Midbrain (tissue), 1 donor: ENCODE measurements at regions not wholly inside any gene's neighbourhood (a gene's known extent, or its start where the extent isn't known, plus 50 kb on each side); places are given as distances from the start of the nearest gene placed in this dataset.
"Not testable (repeated sequence)": the region's sequence is repeated elsewhere in the genome, so short reads cannot be mapped to it uniquely, and the experiment has no call there.

Source experiments
- DNase-seq: peaks from one replicate; lab custom pipeline; 2025; lab: John Stamatoyannopoulos, UW

DNA sequence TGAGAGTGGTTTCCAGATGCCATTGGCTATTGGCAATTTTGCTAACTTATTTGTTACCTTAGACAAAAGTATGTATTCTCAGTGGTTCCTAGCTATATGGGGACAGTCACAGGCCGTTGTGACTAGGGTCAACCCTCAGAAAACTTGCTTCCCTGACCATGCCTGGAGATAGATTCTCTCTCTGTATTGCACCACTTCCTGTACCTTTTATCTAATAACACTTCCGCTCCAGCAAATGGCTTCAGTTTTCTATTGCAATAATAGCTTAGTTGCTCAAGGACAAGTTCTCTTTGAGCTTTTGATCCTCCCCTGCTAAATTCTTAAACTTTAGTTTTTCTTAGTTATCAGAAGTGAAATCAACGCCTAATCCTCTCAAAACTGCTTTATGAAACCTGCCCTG is 338.0 kb downstream of the RMST start:
- no peak for DNase-seq

GRCh38 chr12:97801471-97802059 is 339.0 kb downstream of the RMST start:
- no peak for DNase-seq

DNA sequence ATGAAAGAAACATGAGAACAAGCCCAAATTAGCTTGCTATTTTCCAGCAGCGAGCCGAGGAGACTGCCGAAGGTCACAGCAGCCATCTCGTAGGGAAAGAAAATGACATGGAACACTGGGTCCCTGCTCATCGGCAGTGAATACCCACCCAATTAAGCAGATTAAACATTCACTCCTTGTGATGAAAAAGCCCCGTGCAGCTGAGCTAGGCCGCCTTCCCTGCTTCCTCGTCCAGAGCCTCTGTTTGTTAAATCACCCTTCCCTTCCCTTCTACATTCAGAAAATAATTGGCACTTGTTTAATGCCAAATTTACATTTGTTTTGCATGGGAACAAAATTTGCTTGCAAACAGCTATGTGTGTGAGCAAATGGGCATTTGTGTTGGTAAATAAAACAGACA is 342.5 kb downstream of the RMST start:
- DNase-seq, result no peak

- no peak for DNase-seq
These were observed 350.7 kb downstream of the RMST start for GRCh38 chr12:97813301-97813700.

DNA sequence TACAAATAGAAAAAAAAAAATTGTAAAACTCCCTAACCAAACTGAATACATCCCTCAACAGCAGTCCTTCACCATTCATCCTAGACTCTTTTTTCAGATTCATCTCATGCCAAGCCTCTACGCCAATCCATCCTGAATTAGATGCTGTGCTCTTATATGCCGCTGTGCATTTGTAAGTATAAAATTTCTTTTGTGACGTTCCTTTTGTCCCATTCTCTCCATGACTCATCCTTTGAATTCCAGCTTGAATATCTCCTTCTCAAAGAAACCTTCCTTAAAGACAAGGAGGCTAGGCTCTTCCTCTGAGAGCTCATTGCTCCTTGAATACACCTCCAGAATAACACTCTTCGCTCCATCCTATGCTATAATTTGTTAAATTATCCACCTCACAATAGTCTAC is 359.2 kb downstream of the RMST start:
- no peak for DNase-seq

DNA sequence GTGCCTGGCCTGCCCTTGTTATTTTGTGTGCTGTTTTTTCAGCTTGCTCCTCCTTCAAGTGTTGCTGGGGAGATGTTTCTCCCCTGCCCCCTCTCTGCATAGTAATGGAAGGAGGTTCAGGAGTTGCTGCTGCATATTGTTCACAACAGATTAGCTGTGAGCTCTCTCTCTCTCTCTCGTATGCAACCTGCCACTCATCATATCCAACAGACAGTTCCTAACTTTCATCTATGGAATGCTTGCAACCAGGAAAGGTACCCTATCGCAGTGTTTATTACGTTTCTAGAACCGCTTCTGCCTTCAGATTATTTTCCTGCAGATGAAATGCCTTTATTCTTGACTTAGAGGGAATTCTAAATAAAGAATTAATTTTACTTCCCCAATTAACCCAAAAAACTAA is 372.9 kb downstream of the RMST start:
- no peak for DNase-seq

DNA sequence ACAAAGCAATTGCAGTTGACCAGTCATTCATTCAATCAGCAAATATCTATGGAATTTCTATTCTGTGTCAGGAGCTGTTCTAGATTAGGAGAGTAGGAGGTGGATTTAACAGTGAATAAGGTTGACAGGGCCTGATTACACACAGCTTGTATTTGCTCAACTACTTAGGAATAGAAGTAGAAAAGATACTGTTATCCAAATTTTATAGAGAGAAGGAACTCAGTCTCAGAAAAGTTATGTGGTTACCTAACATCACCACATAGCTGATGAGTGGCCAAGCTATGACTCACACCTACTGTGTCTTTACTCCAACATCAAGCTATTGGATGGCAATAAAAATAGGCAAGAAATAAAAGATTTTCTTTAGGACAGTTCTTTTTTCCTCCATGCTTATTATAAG is 374.8 kb downstream of the RMST start:
- no peak for DNase-seq

- no peak for DNase-seq
These were observed 385.4 kb downstream of the RMST start for GRCh38 chr12:97848051-97848450.

- DNase-seq, result no peak
These were observed 391.9 kb downstream of the RMST start for GRCh38 chr12:97854477-97854876.

- no peak for DNase-seq
These were observed 399.5 kb downstream of the RMST start for GRCh38 chr12:97862072-97862471.

DNA sequence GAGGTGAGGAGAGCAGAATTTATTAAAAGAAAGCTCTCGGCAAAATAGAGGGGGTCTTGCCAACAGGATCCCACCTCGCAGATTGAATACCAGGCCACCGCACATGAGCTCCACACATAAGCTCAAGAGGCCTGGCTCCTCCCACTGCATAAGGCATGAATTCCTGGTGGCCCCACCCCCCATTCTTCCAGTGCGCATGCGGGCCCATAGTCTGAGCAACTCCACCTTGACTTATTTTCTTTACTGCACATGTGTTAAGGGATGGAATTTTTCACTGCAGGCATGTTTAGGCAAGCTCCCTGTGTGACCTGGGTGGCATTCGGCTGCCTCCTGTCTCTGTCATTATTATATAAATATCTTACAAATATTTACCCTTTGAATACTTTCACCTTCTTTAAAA is 412.5 kb downstream of the RMST start:
- DNase-seq, result no peak

DNA sequence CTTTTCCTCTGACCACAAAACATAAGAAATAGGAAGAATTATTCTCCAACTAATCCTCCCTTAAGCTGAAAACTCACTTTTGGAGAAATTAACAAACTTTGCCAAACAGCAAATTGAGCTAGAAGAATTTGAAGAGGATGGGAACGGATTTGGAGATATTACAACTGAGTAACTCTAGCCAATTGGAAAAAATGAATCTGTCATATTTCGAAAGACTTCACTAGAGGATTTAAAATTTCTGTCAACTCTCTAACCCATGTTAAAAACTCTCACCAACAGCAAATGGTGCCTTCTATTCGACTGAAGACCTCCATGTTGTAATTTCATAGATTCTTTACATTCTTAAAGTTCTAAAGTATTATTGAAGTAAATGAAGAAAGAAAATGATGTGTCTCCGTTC is 414.2 kb downstream of the RMST start:
- DNase-seq, result no peak

DNA sequence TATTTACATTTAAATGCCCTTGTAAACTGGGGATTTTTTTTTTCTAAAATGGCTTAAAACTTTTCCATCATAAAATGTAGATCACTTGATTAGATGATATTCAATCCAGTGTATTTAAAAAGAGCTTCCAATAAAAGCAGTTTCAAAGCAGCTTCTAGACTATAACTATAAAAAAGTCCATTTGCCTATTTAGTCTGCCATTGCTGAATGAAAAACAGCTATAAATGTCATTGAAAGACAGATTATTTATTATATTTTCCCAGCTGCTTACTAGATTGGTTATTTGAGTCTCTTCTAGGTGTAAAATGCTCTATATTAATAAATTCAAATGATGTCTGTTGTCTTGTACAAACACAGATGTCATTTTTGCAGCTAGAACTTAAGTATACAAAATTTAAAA is 414.8 kb downstream of the RMST start:
- no peak for DNase-seq

DNA sequence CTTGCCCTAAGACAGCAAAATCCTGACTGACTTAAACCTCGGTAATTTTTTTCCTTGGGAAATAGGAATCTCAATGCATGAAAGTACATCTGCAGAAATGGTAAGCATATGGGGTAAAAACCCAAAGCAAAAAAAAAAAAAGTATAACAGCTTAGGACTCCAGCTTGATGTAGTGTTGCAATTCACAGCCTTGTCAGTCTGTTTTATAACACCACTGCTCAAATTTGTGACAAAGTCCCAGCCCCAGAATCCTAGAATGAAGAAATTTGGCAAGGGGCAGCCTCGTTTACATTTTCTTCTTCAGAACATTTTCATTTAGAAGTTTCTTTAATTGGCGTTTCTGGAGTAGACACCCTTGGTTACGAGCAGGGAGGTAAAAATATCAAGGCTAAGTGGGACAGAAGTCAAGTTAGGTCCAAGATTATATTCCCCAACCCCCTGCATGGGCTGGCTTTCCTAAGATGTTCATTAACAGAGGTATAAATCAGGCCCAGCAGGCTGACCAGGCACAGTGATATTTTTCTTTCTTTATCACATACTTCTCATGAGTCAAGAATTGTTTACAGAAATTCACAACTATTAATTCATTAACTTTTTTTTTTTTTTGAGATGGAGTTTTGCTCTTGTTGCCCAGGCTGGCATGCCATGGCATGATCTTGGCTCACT is 424.0 kb downstream of the RMST start:
- DNase-seq, result no peak

DNA sequence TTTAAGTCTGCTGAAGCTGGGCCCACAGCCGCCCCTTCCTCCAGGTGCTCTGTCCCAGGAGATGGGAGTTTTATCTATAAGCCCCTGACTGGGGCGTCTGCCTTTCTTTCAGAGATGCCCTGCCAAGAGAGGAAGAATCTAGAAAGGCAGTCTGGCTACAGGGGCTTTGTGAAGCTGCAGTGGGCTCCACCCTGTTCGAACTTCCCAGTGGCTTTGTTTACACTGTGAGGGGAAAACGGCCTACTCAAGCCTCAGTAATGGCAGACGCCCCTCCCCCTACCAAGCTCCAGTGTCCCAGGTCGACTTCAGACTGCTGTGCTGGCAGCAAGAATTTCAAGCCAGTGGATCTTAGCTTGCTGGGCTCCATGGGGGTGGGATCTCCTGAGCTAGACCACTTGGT is 435.3 kb downstream of the RMST start:
- not testable (repeated sequence) for DNase-seq

DNA sequence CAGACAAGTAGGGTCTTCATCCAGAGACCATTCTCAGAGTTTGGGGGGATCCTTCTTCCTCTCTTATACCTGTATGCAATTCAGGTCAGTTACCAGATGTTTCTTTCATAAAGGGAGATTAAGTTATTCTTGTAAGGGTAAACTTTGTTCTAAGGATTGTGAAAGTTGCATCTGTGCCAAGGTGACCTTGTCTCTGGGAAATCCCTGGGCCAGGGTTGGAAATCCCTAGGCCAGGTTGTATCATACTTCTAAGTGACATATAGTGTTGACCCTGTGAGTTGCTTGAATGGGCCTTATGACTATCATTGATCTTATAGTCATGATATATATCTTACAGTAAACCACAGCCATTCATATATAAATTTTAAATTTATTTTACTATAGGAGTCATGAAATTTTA is 436.9 kb downstream of the RMST start:
- DNase-seq, result no peak

DNA sequence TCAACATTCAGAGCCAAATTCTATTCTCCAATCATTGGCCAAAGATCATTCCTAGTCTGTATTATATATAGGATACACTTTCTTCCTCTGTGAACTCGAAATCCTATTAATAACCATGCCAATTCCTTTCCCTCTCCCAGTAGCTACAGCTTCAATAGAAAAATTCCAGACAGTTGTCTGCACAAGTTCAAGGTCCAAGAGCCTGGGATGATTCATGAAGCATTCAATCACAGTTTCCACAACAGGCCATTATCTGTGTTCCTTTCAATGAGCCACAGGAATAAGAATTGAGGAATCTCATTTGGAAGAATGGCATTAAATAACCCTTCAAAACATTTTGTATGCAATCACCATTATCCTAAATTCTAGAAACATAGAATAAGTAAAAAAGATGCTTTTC is 437.4 kb downstream of the RMST start:
- DNase-seq, result no peak

- DNase-seq, result no peak
These were observed 440.8 kb downstream of the RMST start for GRCh38 chr12:97903356-97903755.

- no peak for DNase-seq
These were observed 444.9 kb downstream of the RMST start for GRCh38 chr12:97907504-97907903.

DNA sequence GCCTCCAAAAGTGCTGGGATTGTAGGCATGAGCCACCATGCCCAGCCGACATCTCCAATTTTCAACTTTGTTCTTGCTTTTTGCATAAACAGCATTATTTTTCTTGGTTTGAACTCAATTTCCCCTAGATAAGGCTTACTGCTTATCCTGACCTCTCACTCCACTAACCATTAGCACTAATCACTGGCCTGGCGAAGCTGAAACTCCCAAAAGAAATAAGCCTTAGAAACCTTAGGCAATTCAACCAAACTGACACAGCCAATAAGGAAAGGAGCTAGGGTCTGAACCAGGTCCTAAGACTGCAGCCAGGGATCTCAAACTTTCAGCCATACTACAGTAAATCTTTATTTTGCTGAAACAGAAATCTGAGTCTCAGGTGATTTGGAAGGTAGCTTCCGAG is 448.0 kb downstream of the RMST start:
- no peak for DNase-seq

GRCh38 chr12:97912943-97913342 is 450.3 kb downstream of the RMST start:
- DNase-seq, result no peak

- no peak for DNase-seq
These were observed 459.5 kb downstream of the RMST start for GRCh38 chr12:97921979-97922722.

GRCh38 chr12:97923546-97923945 is 460.9 kb downstream of the RMST start:
- no peak for DNase-seq

GRCh38 chr12:97924122-97924521 is 461.5 kb downstream of the RMST start:
- no peak for DNase-seq
